ENCODE measurements at regions not wholly inside any gene's neighbourhood (a gene's known extent, or its start where the extent isn't known, plus 50 kb on each side); places are given as distances from the start of the nearest gene placed in this dataset.

DNA sequence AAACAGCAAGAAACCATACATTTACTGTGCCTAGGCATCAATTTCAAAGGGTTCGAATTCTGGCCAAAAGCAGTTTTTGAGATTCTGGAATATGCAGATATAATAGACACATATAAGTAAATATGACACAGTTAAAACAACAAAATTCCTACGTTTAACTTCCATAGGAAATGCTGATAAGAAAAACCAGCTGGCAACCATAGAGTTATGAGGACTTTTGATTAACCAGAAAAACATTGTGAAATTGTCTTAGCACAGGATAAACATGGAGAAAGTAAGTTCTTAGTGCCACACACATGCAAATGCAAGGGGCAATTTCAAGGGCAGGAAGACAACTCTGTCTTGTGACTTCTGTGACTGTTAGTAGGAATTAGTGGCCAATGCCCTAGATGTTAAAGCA, 702.1 kb downstream of the TNS3 start (continued):
- no peak for TF ChIP-seq ETS1 (IDR thresholded peaks at IDR 0.05)
- TF ChIP-seq REST (IDR thresholded peaks at IDR 0.05; ENCODE audit: unreplicated experiment), result no peak
- TF ChIP-seq STAT1 (IDR thresholded peaks at IDR 0.05; ENCODE audit: unreplicated experiment), result no peak
- no peak for TF ChIP-seq NANOG (IDR thresholded peaks at IDR 0.05; ENCODE audit: borderline replicate concordance)
- TF ChIP-seq EZH2phosphoT487 (IDR thresholded peaks at IDR 0.05; ENCODE audit: unreplicated experiment), result no peak

DNA sequence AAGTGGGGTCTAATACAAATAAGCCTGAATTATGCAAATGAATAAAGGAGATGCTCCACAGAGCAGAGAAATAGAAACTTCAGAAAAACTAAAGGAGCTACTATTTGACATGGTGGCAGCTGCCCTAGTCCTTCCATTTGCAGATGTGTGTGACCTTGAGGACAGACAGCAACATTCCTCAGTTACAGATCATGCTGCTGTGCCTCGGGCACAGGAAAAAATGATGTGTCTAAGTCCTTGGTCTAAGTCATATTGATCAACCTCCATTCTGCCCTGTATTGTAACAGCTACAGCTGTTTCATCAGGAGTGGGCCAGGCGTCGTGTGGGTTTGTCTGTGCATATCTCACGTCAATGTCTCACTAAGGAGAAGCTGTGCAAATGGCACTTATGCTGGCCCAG, 710.4 kb downstream of the TNS3 start:
- peaks cover 3% of the 10 kb centered on the region; the same call in 1 of the 2 replicates for H3K9me2 ChIP-seq (ENCODE audit: insufficient read depth)
- no peak for DNase-seq (ENCODE audit: low spot score)
- no peak overlapping the region for H2AFZ ChIP-seq
- no peak overlapping the region for H3K27ac ChIP-seq (ENCODE audit: low read depth)
- no peak overlapping the region for H3K4me3 ChIP-seq
- Mint-ChIP-seq H3K4me1 (no peaks in the 10 kb centered on the region; the same call in 2 of the 3 replicates), H3K36me3 (ENCODE audit: low read depth) (no peaks in the 10 kb centered on the region), H3K27me3 (ENCODE audit: insufficient read depth, low read depth, poor library complexity) (peaks cover 4% of the 10 kb centered on the region), H3K4me3 (no peak overlapping the region), H3K9me3 (no peaks in the 10 kb centered on the region; the same call in 2 of the 3 replicates), H3K27ac (no peak overlapping the region)
- no peaks in the 10 kb centered on the region for H3K36me3 ChIP-seq (ENCODE audit: insufficient read depth)
- no peaks in the 10 kb centered on the region for H3K4me1 ChIP-seq (ENCODE audit: insufficient read depth)
- no peak for ATAC-seq
- no peaks in the 10 kb centered on the region for H3K79me2 ChIP-seq (replicated peaks; ENCODE audit: insufficient read depth)
- H3F3A ChIP-seq (replicated peaks; ENCODE audit: low read depth), result no peaks in the 10 kb centered on the region
- H4K20me1 ChIP-seq (replicated peaks; ENCODE audit: insufficient read depth), result no peaks in the 10 kb centered on the region
- no peak overlapping the region for H3K4me2 ChIP-seq
- no peaks in the 10 kb centered on the region for H3K27me3 ChIP-seq (ENCODE audit: insufficient read depth)
- no peak for TF ChIP-seq ETS1 (IDR thresholded peaks at IDR 0.05)
- no peak for TF ChIP-seq NANOG (IDR thresholded peaks at IDR 0.05; ENCODE audit: borderline replicate concordance)
- TF ChIP-seq, protein P1, sequence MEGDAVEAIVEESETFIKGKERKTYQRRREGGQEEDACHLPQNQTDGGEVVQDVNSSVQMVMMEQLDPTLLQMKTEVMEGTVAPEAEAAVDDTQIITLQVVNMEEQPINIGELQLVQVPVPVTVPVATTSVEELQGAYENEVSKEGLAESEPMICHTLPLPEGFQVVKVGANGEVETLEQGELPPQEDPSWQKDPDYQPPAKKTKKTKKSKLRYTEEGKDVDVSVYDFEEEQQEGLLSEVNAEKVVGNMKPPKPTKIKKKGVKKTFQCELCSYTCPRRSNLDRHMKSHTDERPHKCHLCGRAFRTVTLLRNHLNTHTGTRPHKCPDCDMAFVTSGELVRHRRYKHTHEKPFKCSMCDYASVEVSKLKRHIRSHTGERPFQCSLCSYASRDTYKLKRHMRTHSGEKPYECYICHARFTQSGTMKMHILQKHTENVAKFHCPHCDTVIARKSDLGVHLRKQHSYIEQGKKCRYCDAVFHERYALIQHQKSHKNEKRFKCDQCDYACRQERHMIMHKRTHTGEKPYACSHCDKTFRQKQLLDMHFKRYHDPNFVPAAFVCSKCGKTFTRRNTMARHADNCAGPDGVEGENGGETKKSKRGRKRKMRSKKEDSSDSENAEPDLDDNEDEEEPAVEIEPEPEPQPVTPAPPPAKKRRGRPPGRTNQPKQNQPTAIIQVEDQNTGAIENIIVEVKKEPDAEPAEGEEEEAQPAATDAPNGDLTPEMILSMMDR (conservative IDR thresholded peaks at IDR 0.05; ENCODE audit: low read depth in 2 of 2), result no peak
- TF ChIP-seq STAT1 (IDR thresholded peaks at IDR 0.05; ENCODE audit: unreplicated experiment), result no peak
- no peak for TF ChIP-seq ZNF114 (CRISPR knock-in tag; IDR thresholded peaks at IDR 0.05)
- no peak for TF ChIP-seq REST (IDR thresholded peaks at IDR 0.05; ENCODE audit: unreplicated experiment)
- TF ChIP-seq EZH2phosphoT487 (IDR thresholded peaks at IDR 0.05; ENCODE audit: unreplicated experiment), result no peak
- TF ChIP-seq EZH2 (IDR thresholded peaks at IDR 0.05; ENCODE audit: low read depth, unreplicated experiment), result no peak
- no peak for TF ChIP-seq POLR2AphosphoS5 (IDR thresholded peaks at IDR 0.05; ENCODE audit: low read depth)
- no peak for TF ChIP-seq CREB1 (CRISPR knock-in tag; IDR thresholded peaks at IDR 0.05; ENCODE audit: low read depth)
- TF ChIP-seq JUNB (IDR thresholded peaks at IDR 0.05; ENCODE audit: unreplicated experiment), result no peak
- TF ChIP-seq ZNF331 (CRISPR knock-in tag; IDR thresholded peaks at IDR 0.05; ENCODE audit: low read depth), result no peak
